ENCODE measurements at regions not wholly inside any gene's neighbourhood (a gene's known extent, or its start where the extent isn't known, plus 50 kb on each side); places are given as distances from the start of the nearest gene placed in this dataset.
"Not testable (repeated sequence)": the region's sequence is repeated elsewhere in the genome, so short reads cannot be mapped to it uniquely, and the experiment has no call there.

DNA sequence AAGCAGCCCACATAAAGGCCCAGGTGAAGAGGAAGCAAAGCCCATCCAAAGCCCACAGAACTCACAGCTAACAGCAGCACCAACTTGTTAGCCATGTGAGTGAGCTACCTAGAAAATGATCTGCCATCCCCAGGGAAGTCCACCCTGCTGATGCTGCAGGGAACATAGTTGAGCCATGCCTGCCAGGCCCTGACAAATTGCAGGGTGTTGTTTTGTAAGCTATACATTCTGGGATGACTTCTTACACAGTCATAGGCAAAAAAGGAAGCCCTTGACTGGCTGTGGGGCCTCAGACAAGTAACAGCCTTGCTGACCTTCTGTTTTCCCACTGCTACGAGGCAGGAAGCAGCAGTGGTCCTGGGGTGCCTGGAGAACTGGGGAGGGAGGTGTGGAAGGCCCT, 262.7 kb downstream of the MATN1 start:
- no peak for DNase-seq (ENCODE audit: low read depth in 2 of 2)

DNA sequence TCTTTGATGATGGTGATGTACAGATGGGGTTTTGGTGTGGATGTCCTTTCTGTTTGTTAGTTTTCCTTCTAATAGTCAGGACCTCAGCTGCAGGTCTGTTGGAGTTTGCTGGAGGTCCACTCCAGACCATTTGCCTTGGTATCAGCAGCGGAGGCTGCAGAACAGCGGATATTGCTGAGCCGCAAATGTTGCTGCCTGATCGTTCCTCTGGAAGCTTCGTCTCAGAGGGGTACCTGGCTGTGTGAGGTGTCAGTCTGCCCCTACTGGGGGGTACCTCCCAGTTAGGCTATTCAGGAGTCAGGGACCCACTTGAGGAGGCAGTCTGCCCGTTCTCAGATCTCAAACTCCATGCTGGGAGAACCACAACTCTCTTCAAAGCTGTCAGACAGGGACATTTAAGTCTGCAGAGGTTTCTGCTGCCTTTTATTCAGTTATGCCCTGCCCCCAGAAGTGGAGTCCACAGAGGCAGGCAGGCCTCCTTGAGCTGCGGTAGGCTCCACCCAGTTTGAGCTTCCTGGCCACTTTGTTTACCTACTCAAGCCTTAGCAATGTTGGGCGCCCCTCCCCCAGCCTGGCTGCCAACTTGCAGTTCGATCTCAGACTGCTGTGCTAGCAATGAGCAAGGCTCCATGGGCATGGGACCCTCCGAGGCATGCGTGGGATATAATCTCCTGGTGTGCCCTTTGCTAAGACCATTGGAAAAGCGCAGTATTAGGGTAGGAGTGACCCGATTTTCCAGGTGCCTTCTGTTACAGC, 264.5 kb downstream of the MATN1 start:
- DNase-seq (ENCODE audit: low read depth in 2 of 2), result not testable (repeated sequence)

DNA sequence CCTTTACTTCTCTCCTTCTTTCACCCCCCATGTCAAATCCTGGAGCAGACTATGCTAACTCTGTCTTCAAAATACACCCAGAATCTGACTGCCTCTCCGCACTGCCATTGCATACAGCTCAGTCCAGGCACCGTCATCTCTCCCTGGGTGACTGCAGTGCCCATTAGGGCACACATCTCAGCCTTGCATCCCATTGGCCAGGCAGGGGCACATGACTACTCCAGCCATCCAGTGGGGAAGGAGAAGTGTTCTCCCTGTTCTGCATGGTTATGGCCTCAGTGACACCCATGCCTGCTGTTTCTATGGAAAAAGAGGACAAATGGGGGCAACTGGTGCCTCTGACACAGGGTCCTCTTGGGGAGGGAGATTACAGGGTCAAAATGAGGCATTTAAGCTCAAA, 270.5 kb downstream of the MATN1 start:
- DNase-seq (ENCODE audit: low read depth in 2 of 2), result no peak

DNA sequence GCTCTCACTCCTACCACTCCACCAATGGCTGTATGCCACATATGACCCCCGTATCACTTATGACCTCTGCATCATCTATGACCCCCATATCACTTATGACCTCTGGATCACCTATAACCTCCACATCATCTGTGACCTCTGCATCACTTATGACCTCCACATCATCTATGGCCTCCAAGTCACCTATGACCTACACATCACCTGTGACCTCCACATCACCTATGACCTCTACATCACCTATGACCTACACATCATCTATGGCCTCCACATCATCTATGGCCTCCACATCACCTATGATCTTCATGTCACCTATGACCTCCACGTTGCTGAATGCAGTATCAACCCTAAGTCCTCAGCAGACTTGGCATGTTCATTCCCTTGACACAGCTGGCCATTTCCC, 271.2 kb downstream of the MATN1 start:
- no peak for DNase-seq (ENCODE audit: low read depth in 2 of 2)

DNA sequence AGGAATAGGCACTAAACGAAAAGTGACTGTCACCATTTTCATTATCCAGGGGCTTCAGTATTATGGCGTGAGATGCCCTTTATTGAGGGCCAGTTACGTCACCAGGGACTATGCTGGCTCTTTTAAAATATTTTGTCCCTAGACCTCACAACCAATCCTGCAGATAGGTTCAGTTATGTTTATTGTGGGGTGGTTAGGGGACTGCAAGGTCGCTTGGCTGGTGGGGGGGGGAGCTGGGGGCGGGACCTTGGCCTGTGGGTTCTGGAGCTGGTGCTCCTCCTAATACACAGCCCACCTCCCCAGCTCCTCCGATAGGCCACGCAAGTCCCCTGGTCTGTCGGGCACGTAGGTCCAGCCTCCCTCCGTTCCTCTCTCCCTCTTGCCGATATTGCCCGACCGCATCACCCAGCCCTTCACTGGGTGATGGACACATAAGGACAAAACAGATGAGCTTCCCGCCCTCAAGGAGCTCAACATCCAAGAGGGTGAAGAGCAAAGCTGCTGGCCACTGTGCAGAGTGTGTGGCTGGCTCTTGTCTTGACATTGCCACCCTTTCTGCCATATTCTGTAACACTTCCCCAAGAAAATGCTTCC, 271.8 kb downstream of the MATN1 start:
- DNase-seq (ENCODE audit: low read depth in 2 of 2), result no peak

DNA sequence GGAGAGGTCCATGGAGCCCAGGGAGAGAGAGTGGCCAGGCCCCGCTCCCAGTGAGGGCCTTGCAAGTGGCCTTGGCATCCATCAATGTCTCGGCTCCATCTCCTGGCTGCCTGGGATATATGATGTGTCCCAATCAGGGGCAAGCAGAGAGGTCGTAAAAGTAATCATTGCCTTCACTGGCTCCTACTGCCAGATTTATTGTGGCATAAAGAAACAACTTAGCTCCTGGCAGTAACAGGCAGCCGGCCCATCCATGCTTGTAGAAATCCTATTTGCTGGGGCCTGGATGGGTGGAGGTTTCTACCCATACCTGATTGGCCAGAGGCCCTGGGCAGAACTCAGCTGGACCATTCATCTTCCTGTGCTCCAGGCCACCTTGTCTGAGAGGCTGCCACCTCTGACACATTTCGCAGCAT, 272.6 kb downstream of the MATN1 start:
- DNase-seq (ENCODE audit: low read depth in 2 of 2), result no peak

DNA sequence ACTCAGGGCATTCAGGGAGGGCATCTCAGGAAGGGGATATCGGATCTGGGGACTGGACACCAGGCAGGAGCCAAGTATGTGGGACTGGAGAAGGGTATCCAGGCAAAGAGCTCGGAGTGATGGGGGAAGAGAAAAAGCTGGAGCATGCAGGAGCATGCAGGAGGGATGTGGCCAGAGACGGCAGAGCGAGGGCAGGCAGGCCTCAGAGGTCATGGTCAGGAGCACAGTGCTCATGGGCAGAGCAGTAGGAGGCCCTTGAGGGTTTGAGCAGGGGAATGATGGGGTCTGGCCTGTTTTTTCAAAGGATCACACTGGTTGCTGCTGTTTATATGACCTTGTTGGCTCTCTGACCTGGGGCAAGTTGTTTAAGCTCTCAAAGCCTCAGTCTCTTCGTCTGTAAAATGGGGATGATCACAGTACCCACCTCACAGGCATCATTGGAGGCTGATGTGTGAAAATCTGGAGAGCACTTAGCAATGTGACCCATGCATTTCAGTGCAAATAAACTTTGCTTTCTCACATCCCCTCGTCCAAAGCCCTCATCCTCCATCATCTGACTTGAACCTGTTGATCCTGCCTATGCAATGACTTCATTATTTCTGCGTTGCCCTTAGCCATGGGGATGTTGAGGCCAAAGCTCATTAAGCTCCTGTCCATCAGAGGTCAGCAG, 273.1 kb downstream of the MATN1 start:
- no peak for DNase-seq (ENCODE audit: low read depth in 2 of 2)

DNA sequence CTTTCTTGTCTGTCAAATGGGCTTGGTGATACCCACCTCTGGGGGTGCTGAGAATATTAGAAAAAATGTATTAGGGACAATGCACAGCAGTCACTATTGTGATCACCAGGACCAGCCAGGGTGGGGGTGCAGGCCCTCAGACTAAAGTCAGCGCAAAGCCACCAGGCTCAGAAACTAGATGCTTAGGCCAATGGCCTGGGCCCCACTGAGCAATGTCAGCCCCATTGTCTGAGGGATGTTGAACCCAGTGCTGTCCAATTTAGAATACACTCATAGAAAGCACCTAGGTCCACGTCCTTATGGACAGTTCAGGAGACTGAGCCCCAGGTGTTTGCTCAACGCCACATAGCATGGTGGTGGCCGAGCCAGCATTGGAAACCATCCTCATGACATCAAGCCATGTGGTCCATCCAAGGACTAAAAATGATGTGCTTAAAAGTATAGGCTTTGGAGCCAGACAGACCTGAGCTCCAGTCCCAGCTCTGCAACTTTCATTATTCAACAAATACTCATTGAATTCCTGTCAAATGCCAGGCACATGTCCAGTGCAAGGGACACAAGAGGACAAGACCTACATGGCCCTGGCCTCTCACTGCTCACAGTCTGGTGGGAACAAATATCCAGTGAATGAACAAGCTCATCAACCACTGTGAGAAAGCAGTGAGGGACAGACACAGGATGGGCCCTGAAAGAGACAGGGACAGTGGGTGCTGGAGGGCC, 273.8 kb downstream of the MATN1 start:
- DNase-seq (ENCODE audit: low read depth in 2 of 2), result no peak

DNA sequence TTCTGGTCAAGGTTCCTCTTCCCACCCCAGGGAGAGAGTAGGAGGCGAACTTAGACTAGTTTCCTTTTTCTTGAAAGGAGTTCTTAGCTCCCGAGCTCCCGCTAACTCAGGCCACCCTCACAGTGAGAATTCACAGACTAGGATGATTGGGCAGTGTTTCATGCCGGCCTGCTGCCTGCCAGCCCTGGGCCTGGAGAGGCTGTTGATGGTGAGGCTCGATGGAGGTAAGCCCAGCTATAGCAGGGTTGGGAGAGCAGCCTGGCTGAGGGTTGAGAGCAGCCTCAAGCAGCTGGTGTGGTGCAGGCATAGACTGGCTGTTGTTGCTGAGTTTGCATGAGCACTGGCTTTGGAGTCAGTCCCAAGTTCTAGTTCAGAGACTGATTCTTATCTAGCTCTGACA, 274.4 kb downstream of the MATN1 start:
- no peak for DNase-seq (ENCODE audit: low read depth in 2 of 2)

DNA sequence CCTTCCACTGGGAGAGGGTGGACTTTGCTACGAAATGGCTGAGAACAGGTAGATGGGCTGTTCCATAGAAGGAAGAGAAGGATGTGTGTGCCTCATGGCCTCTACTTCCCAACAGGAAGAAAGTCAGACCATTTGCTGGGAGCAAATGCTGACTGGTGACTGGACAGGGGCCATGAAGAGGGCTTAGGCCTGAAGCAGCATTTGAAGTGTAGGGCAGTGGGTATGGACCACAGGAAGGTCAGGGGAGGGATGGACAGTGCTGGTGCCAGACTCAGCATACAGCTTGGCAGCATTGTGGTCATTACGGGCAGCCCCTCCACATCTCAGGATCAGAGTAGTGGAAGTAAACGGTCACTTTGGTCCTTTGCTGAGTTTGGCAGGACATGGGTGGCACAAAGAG, 275.7 kb downstream of the MATN1 start:
- no peak for DNase-seq (ENCODE audit: low read depth in 2 of 2)

DNA sequence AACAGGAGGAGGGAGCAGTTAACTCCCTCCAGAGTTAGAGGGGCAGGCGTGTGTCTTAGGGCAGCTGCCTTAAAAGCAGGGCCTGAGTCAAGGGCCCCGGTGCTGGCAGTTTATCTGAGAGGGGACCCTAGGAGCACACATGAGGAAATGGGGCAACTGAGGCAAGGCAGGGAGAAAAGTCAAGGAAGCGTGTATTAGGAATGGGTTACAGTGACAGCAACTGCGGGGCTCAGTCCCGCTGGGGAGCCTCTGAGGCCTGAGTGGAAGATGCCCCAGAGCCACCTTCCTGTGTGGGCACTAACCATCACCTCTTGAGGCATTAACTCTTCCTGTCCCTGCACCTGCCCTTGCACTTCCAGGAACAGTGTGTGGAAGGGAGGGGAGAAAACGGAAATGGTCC, 276.3 kb downstream of the MATN1 start:
- no peak for DNase-seq (ENCODE audit: low read depth in 2 of 2)

DNA sequence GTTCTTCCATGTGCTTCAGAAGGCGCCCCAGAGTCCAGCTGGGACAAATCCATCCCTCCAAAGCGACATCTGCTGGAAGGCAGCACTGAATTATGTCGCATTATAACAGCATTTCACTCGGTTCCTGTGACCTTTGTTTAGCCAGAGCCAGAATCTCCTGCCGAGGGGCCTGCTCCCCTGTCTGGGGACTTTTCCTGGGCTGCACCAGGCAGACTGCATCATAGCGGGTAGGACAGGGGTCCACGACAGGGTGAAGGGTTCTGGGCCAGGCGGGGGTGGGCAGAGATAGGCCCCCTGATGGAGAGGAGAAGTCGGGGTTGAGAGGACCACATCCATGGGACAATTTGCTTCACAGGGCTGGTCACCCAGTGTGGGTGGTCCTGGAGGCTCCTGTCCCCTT, 276.9 kb downstream of the MATN1 start:
- no peak for DNase-seq (ENCODE audit: low read depth in 2 of 2)

DNA sequence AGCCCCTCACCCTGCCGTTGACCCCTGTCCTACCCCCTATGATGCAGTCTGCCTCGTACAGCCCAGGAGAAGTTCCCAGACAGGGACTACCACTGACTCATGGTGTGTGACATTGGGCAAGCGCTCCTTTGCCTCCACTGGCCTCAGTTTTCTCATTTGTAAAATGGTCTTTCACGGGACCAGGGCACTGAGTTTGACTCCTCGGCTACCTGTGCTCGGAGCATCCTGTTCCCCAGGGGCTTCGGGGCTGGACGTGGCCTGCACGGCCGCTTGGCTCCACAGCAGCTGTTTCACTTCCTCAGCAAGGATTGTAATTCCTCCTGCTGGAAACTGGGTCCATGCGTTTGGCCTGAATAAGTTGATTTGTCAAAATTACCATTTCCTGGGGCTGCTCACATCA, 277.3 kb downstream of the MATN1 start:
- DNase-seq (ENCODE audit: low read depth in 2 of 2), result no peak

DNA sequence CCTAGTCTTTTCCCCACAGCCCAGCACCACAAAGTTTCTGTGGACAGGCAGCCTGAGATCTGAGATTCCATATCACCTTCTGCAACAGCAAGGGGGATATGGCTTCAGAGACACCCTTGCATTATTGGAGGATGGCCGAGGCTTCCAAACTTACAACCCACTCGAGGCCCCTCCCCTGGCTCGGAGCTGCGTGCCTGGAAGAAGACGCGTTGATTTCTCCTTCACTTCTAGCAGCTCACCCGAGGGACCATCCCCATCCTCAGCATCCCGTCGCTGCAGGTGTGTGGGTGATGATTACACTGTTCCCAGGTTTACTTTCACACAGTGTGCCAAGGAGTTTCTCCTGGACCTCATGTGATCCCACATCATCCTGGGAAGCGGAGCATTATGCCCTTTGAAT, 277.9 kb downstream of the MATN1 start:
- DNase-seq (ENCODE audit: low read depth in 2 of 2), result no peak

DNA sequence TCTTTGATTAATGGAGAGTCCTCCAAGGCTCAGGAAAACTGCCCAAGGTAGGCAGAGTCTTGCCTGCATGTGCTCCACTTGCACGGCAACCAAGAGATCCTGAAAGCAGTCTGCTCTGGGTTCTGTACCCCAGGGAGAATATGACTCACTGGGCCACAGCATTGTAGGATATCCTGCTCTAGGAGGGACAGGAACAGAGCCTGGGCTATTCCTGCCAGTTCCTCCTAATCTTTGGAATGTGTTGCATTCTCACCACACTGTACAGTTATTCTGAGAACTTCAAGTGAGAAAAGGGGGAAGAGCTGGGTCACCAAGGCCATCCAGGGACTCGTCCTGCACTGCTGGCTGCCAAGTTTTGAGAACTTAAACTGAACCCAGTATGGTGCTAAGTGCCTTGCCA, 278.5 kb downstream of the MATN1 start:
- DNase-seq (ENCODE audit: low read depth in 2 of 2), result no peak

DNA sequence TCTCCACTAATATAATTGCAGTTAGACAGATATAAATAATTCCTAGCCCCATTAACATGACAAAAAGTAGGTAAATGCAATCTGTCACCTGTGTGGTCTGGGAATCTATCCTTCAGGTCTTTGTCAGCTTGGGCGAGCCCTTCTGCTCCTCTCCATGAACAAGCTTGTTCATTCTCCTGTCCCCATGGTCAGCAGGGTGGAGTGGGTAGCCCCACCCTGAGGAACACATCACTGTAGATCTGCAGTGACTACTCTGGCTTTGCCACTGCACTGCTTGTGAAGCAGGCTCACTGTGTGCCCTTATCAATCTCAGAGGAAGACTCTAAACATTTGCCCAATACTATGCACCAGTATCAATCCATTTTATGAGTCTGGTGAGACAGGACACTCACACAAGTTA, 279.0 kb downstream of the MATN1 start:
- DNase-seq (ENCODE audit: low read depth in 2 of 2), result no peak

DNA sequence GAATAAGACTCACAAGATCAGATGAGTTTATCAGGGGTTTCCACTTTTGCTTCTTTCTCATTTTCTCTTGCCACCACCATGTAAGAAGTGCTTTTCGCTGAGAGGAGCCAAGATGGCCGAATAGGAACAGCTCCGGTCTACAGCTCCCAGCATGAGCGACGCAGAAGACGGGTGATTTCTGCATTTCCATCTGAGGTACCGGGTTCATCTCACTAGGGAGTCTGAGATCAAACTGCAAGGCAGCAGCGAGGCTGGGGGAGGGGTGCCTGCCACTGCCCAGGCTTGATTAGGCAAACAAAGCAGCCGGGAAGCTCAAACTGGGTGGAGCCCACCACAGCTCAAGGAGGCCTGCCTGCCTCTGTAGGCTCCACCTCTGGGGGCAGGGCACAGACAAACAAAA, 285.1 kb downstream of the MATN1 start:
- not testable (repeated sequence) for DNase-seq (ENCODE audit: low read depth in 2 of 2)

DNA sequence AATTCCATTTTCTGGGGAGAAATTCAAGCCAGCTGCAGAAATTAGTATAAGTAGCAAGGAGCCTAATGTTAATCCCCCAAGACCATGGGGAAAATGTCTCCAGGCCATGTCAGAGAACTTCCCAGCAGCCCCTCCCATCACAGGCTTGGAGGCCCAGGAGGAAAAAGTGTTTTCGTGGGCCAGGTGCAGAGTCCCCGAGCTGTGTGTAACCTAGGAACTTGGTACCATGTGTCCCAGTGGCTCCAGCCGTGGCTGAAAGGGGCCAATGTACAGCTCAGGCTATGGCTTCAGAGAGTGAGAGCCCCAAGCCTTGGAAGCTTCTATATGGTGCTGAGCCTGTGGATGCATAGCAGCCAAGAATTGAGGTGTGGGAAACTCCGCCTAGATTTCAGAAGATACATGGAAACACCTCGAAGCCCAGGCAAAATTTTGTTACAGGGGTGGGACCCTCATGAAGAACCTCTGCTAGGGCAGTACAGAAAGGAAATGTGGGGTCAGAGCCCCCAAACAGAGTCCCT, 286.3 kb downstream of the MATN1 start:
- no peak for DNase-seq (ENCODE audit: low read depth in 2 of 2)

DNA sequence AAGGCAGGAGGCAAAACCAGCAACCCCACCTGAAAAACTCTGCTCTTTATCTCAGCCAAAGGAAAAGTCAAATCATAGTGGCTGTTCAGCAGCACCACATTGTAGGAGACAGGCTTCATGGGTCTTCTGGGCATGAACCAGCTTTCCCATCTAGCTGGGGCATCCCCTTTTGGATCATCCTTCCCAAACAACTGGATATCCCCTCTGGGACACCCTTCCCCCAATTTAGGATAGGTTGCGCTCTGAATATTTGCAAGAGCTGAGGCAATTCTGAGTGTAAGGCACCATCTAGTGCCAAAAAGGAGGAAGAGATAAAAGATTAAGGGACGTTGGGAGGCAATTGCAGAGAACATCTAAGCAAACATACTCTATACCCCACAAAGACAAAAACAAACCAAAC, 295.8 kb downstream of the MATN1 start:
- DNase-seq (ENCODE audit: low read depth in 2 of 2), result no peak

DNA sequence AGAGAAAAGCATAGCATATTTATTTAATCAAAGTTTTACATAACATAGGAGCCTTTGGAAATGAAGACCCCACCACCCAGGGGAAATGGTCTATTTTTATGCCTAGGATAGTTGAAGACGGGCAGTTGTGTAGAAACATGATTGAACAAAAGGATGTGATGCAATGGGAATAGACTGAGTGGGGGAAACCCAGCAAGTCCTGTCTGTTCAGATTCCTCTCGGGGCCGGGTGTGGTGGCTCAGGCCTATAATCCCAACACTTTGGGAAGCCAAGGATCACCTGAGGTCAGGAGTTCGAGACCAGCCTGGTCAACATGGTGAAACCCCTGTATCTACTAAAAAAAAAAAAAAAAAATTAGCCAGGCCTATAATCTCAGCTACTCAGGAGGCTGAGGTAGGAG, 298.3 kb downstream of the MATN1 start:
- DNase-seq (ENCODE audit: low read depth in 2 of 2), result no peak

DNA sequence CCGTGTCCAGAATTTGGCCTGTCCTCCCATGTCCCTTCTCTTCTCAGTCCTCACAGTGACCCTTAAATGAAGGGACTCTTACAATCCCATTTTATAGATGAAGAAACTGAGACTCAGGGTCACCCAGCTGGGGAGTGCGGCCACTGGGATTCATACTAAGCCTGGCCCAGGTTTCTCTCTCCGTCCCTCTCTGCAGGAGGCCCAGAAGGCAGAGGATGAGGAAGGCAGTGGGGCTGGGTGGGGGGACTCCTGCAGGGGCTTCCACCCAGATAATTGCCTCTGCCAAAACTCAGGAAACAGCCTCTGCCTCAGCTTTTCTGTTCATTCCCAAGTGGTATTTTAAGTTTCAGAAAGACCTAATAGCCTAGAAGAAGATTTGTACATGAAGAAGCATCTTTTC, 299.8 kb downstream of the MATN1 start:
- DNase-seq (ENCODE audit: low read depth in 2 of 2), result no peak

DNA sequence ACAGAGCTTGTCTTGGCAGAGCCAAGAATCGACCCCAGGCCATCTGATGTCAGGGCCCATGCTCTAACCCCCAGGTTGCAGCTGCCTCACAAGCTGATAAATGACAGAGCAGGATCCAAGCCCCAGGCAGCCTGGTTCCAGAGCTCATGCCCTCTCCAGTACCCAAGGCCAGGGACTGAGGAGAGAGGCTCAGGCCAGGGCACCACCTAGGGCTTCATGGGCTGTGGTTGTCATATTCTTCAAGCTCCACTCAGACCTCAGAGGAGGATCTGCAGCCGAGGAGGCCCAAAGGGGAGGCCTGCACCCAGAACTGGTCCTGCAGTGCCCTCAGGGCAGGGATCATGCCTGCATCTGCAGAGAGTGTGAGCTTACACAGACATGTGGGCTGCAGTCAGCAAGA, 301.1 kb downstream of the MATN1 start:
- DNase-seq (ENCODE audit: low read depth in 2 of 2), result no peak
